MM.1S (cell line): ENCODE measurements at regions not wholly inside any gene's neighbourhood (a gene's known extent, or its start where the extent isn't known, plus 50 kb on each side); places are given as distances from the start of the nearest gene placed in this dataset.

Experiments
- DNase-seq: peaks from one replicate; pipeline ENCODE4 v3.0.0-alpha.2; 2015
- H2AFZ ChIP-seq: fragments of 300-600 bp; sonication (generic); 2 replicates; pipeline ENCODE4 v1.6.0; 2016; ENCODE audit warnings: antibody characterized with exemption, low read length
- H3F3A ChIP-seq: fragments of 300-600 bp; sonication (generic); 2 replicates; pipeline ENCODE4 v1.6.1; 2016; ENCODE audit warnings: mild to moderate bottlenecking, antibody characterized with exemption, low read length, moderate library complexity, mixed read lengths; ENCODE audit not compliant: insufficient read depth
- H3K27ac ChIP-seq: fragments of 300-600 bp; sonication (generic); 2 replicates; pipeline ENCODE4 v1.5.1; 2016; ENCODE audit warnings: mild to moderate bottlenecking, low read length
- H3K27me3 ChIP-seq: fragments of 300-600 bp; sonication (generic); replicated peaks from 2 replicates; pipeline ENCODE4 v1.6.0; 2016; ENCODE audit warnings: low read length; ENCODE audit not compliant: insufficient read depth
- H3K36me3 ChIP-seq: fragments of 300-600 bp; sonication (generic); replicated peaks from 2 replicates; pipeline ENCODE4 v1.6.1; 2016; ENCODE audit warnings: mild to moderate bottlenecking, low read length, mixed read lengths; ENCODE audit not compliant: insufficient read depth
- H3K4me1 ChIP-seq: fragments of 300-600 bp; sonication (generic); 2 replicates; pipeline ENCODE4 v1.6.1; 2016; ENCODE audit warnings: low read length, mixed read lengths
- H3K4me2 ChIP-seq: fragments of 300-600 bp; sonication (generic); 2 replicates; pipeline ENCODE4 v1.6.0; 2016; ENCODE audit warnings: low read depth, low read length
- H3K4me3 ChIP-seq: fragments of 300-600 bp; sonication (generic); 2 replicates; pipeline ENCODE4 v1.5.1; 2016; ENCODE audit warnings: low read length, mixed read lengths
- H3K79me2 ChIP-seq: fragments of 300-600 bp; sonication (generic); 2 replicates; pipeline ENCODE4 v1.6.1; 2016; ENCODE audit warnings: mixed run types, low read length, mixed read lengths
- H3K9ac ChIP-seq: fragments of 300-600 bp; sonication (generic); 2 replicates; pipeline ENCODE4 v1.6.1; 2016; ENCODE audit warnings: low read length, mixed read lengths
- H3K9me2 ChIP-seq: fragments of 300-600 bp; sonication (generic); replicated peaks from 2 replicates; pipeline ENCODE4 v1.6.1; 2016; ENCODE audit warnings: mild to moderate bottlenecking, low read length, mixed read lengths; ENCODE audit not compliant: insufficient read depth
- H3K9me3 ChIP-seq: fragments of 300-600 bp; sonication (generic); replicated peaks from 2 replicates; pipeline ENCODE4 v1.6.1; 2016; ENCODE audit warnings: mild to moderate bottlenecking, low read length, mixed read lengths; ENCODE audit not compliant: insufficient read depth
- H4K20me1 ChIP-seq: fragments of 300-600 bp; sonication (generic); 2 replicates; pipeline ENCODE4 v1.6.1; 2016; ENCODE audit warnings: mild to moderate bottlenecking, low read length, moderate library complexity, mixed read lengths; ENCODE audit not compliant: insufficient read depth
- CTCF ChIP-seq: fragments of 300-600 bp; sonication (generic); IDR thresholded peaks from 2 replicates; pipeline ENCODE4 v1.5.1; 2016; ENCODE audit warnings: antibody characterized with exemption, low read length, mixed read lengths
- EZH2 ChIP-seq: fragments of 300-600 bp; sonication (generic); optimal IDR thresholded peaks from 2 replicates; pipeline ENCODE3; 2017; ENCODE audit warnings: low read depth, mild to moderate bottlenecking, antibody characterized with exemption, low read length, mixed read lengths
- EZH2phosphoT487 ChIP-seq: fragments of 300-600 bp; sonication (generic); IDR thresholded peaks from 2 replicates; pipeline ENCODE4 v1.6.1; 2018; ENCODE audit warnings: antibody characterized with exemption, low read length

GRCh38 chr1:170340308-170340707, 191.7 kb upstream of the GORAB start:
- H4K20me1 ChIP-seq: no peaks in the 10 kb centered on the region
- H3K79me2 ChIP-seq: no peaks in the 10 kb centered on the region
- H3K36me3 ChIP-seq: no peaks in the 10 kb centered on the region
- no peaks in the 10 kb centered on the region for H3K4me1 ChIP-seq
- no peak for DNase-seq
- no peaks in the 10 kb centered on the region for H3K9me2 ChIP-seq
- H2AFZ ChIP-seq: no peak overlapping the region
- no peak overlapping the region for H3K27ac ChIP-seq
- no peaks in the 10 kb centered on the region for H3F3A ChIP-seq
- no peak overlapping the region for H3K9ac ChIP-seq
- no peak overlapping the region for H3K4me2 ChIP-seq
- H3K27me3 ChIP-seq: no peaks in the 10 kb centered on the region
- no peak overlapping the region for H3K4me3 ChIP-seq
- no peaks in the 10 kb centered on the region; the same call in 1 of the 2 replicates for H3K9me3 ChIP-seq
- no peak for TF ChIP-seq EZH2
- no peak for TF ChIP-seq EZH2phosphoT487
- TF ChIP-seq CTCF: no peak

GRCh38 chr1:170351366-170351946, 180.5 kb upstream of the GORAB start:
- peaks cover 4% of the 10 kb centered on the region for H3F3A ChIP-seq
- H3K36me3 ChIP-seq: no peaks in the 10 kb centered on the region
- no peaks in the 10 kb centered on the region for H3K27me3 ChIP-seq
- H3K9me2 ChIP-seq: no peaks in the 10 kb centered on the region
- no peaks in the 10 kb centered on the region for H3K9me3 ChIP-seq
- no peaks in the 10 kb centered on the region for H4K20me1 ChIP-seq
- TF ChIP-seq EZH2phosphoT487 (no peak), EZH2 (no peak), CTCF (no peak)
- no peak overlapping the region for H3K4me3 ChIP-seq
- no peak overlapping the region for H3K4me2 ChIP-seq
- H3K27ac ChIP-seq: no peak overlapping the region
- H3K9ac ChIP-seq: no peak overlapping the region
- DNase-seq: no peak
- H2AFZ ChIP-seq: no peak overlapping the region
- H3K79me2 ChIP-seq: no peaks in the 10 kb centered on the region
- peaks cover 21% of the 10 kb centered on the region for H3K4me1 ChIP-seq

GRCh38 chr1:170354246-170354645, 177.7 kb upstream of the GORAB start:
- DNase-seq: no peak
- H3F3A ChIP-seq: peaks cover 10% of the 10 kb centered on the region
- no peak overlapping the region for H3K9ac ChIP-seq
- no peak overlapping the region for H2AFZ ChIP-seq
- H3K27me3 ChIP-seq: no peaks in the 10 kb centered on the region
- H4K20me1 ChIP-seq: no peaks in the 10 kb centered on the region
- H3K4me1 ChIP-seq: peaks cover 26% of the 10 kb centered on the region
- H3K9me3 ChIP-seq: no peaks in the 10 kb centered on the region
- TF ChIP-seq EZH2: no peak
- no peak for TF ChIP-seq EZH2phosphoT487
- no peak for TF ChIP-seq CTCF
- H3K36me3 ChIP-seq: no peaks in the 10 kb centered on the region
- H3K79me2 ChIP-seq: no peaks in the 10 kb centered on the region
- no peak overlapping the region for H3K27ac ChIP-seq
- H3K4me2 ChIP-seq: no peak overlapping the region
- no peak overlapping the region for H3K4me3 ChIP-seq
- H3K9me2 ChIP-seq: no peaks in the 10 kb centered on the region
